ENCODE measurements at regions not wholly inside any gene's neighbourhood (a gene's known extent, or its start where the extent isn't known, plus 50 kb on each side); places are given as distances from the start of the nearest gene placed in this dataset.

GRCh38 chr1:193676996-193677549 lies 490.7 kb upstream of the B3GALT2 start:
- no peak for DNase-seq

DNA sequence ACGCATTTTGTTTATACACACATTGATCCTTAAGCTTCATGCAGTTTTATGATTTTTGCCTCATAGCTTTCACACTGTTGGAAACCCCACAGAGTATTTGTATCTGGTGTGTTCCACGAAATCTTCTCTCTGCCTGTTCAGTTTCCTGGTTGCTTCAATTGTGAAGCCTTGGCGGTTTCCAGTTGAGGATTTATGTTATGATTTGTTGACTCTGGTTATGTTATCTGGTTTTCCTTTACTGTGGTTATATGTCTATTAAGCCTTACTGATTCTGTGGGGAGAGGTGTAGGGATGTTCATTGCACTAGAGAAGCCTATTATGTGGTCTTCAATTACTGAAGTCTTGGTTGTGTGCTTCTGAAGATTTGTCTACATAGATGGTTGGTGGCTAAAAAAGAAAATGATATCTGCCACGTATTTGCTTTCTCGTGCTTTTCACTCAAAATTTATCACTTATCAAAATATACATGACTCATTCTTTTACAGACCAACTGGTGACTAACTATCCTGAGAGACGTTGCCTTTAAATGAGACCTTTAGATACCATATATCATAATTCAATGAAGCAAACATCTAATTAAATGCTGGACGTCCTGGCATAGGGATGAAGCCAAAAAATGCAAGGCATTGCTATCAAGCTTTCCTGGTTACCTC lies 488.0 kb upstream of the B3GALT2 start:
- DNase-seq = no peak

DNA sequence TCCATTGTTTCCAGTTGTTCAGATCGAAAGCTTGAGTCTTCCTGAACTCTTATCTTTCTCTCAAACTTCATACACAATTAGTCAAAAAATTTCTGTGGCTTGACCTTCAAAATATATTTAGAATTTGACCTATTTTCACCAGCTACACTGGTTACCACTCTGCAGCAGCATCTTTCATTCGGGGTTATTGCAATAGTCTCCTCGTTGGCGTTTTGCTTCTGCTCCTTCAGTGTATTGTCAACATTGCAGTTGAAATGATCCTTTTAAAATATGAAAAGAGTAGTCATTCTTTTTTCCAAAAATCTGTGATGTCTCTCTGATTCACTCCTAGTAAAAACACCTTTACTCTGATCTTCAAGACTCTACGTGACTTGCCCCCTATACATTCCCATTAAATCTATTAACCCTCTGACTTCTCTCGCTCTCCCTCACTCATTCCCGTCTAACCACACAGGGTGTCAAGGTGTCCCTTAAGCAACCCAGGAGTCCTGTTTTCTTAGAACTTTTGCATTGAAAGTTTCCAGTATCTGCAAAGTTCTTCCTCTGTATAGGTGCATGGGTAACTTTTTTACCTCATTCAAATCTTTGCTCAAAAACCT lies 480.2 kb upstream of the B3GALT2 start:
- DNase-seq = no peak

- DNase-seq = no peak
Measured at GRCh38 chr1:193663965-193664364, 477.6 kb upstream of the B3GALT2 start.

- no peak for DNase-seq
Measured at GRCh38 chr1:193662030-193662429, 475.6 kb upstream of the B3GALT2 start.

DNA sequence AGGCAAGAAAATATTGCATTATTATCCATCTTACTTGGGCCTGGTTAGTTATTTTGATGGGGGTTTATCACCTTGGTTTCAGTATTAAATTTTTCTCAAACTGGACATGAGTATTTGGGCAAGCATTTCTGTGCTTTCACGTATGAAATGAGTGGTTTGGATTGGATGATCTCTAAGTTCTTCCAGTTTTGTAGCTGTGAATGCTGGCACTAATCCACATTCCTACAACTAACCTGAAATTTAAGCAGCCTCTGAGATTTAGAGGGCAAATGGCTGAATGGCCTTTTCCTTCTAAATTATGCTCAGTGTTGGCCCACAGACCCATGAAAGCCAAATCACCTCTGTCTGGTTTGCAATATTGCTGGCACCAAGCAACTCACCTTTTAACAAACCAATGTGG lies 475.0 kb upstream of the B3GALT2 start:
- DNase-seq = no peak

DNA sequence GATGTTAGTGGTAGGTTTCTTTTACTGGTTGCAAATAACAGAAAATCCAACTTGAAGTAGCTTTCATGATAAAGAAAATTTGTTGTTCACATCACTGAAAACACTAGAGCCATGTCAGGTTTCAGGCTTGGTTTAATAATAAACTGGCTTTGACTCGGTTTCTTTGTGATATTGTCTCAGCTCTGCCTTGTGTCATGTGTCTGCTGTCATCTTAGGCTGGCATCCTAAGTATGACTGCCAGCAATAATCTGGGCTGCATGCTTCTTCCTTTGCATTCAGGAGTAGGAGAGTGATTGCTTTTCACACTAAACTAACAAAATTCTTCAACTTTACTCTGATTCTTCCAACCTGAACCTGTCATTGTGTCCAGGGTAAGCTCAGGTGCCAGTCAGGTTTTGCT lies 474.0 kb upstream of the B3GALT2 start:
- no peak for DNase-seq

DNA sequence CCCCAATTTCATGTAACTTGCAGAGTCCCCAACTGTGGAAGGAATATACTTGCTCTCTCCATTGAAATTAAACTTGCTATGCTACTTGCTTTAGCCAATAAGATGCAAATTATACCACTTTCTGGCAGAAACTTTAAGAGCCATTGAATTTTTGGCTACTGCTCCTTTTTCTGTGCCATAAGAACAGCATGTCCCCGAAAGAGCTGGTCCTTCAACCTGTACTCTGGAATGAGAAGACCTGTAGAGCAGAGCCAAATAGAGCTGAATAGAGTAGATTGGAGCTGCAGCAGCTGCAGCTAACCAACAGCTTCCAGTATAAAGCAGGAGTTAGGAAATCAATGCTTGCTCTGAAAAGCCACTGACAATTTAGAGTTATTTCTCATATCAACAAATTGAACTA lies 472.3 kb upstream of the B3GALT2 start:
- DNase-seq = no peak

DNA sequence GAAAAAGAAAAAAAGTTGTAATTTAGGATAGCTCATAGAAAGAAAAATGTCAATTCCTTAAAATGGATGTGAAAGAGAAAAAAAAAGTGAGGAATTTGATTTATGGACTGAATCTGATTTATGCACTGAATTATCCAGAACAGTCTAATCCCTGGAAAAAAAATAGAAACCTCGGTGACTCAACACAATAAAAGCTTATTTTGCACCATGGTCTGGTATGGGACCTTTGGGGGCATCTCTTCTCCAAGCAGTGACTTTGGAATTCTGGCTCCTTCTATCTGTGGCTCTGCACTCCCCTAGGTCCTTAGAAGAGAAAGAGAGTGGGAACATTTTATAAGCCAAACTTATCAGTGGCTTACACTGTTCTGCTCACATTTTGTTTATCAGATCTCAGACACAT lies 471.7 kb upstream of the B3GALT2 start:
- DNase-seq = no peak

GRCh38 chr1:193657552-193657951 lies 471.1 kb upstream of the B3GALT2 start:
- no peak for DNase-seq

DNA sequence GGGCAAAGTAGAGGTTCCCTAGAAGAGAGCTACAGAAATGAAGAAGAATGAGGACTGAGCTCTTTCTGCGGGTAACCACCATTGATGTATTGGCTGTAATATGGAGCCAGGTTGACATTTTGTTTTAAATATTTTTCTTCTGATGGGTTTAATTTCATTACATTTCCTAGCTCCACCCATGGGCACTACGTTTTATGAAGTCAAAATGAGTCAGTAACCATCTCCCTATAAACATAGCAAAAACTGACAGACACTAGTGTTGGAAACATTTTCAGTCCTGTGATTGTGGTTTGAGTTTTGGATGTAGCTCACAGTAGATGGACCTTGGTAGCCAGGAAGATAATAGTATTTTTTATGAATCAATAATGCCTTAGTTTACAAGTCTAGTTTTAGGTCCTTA lies 470.4 kb upstream of the B3GALT2 start:
- no peak for DNase-seq

DNA sequence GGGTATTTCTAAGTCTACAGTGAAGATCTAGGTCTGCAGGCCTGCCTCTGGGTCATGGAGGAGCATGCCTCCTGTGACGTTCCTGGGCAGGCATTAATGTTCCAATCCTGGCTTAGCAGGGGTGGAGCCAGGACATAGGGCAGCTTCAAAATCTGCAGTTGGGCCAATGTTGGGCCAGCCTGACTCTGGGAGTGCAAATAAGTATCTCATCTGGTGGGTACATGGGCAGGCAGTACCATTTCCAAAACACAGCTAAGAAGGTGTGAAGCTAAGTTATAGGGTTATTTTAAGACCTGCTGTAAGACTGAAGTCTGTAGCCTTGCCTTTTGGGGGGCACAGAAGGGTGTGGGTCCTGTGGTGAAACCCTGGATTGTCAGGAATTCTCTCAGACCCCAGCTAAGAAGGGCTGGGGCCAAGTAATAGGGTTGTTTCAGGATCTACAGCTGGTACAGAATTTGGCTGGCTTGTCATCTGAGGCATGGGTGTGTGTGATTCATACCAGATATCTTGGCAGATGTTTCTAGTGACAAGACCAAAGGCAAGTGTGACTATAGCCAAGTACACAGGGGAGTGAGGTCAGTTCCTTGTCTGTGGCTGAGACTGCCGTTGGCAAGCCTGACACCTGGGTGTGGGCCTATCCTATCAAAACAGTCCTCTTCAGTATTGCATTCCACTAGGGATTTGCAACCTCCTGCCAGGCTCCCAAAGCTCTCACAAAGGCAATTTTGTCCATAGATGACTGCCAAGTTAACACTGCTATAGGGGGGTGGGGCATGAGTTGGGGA lies 468.7 kb upstream of the B3GALT2 start:
- DNase-seq = no peak

DNA sequence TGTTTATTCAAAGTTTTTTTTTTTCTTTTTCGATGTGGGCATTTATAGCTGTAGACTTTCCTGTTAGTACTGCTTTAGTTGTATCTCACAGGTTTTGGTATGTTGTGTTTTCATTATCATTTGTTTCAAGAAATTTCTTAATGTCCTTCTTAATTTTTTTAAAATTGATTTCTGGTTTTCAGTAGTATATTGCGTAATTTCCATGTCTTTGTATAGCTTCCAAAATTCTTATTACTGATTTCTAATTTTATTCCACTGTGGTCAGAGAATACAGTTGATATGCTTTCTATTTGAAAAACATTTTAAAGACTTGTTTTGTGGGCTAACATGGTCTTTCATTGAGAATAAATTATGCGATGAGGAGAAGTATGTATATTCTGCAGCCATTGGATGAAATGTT lies 463.2 kb upstream of the B3GALT2 start:
- no peak for DNase-seq

GRCh38 chr1:193634876-193635275 lies 448.5 kb upstream of the B3GALT2 start:
- no peak for DNase-seq

DNA sequence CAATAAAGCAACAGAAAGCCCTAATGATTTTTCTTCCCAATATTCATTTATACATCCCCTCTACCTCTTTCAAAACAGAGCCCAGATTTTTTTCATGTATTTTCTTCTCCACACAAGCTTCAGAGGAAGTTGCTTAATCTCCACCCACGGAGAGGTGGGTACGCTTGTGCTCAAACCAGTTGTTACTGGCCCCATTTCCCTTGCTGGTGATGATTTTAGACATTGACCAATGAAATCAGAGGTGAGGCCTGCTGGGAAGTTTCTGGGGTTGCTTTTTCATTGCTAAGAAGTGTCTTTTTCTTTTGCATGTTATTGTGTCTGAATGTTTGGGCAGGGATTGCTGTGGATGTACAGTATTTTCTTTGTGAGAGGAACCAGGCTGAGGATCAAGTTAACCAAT lies 448.1 kb upstream of the B3GALT2 start:
- DNase-seq = no peak

DNA sequence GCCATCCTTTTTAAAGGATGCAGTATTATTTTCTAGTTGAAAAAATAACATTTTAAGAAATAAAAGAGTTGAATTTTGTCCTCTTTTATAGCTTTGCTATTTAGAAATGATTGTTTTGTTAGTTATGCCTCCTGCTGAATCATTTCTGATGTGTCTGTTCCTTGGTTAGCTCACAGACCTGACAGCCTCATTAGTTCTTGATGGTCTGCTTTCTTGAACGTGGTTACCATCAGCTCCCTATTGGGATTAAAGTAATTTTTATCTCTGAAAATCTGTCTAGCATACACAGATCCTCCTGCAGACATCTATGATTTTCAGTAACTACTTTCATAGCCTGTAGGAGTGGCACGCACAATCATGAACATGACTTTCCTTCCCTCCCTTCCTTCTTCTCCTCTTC lies 447.6 kb upstream of the B3GALT2 start:
- no peak for DNase-seq

DNA sequence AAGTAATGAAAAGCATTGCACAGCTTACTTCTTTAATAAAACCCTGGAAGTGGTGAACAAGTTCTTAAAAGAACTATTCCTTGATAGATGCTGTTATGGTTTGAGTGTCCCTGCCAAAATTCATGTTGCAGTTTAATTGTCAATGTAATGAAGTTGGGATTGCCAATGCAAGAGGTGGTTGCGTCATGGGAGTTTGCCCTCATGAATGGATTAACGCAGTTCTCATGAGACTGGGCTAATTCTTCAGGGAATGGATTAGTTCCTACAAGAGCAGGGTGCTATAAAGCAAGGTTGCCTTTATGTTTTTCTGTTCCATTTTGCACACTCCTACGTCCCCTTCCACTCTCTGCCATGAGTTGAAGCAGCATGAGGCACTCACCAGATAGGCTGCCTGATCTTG lies 446.7 kb upstream of the B3GALT2 start:
- no peak for DNase-seq

DNA sequence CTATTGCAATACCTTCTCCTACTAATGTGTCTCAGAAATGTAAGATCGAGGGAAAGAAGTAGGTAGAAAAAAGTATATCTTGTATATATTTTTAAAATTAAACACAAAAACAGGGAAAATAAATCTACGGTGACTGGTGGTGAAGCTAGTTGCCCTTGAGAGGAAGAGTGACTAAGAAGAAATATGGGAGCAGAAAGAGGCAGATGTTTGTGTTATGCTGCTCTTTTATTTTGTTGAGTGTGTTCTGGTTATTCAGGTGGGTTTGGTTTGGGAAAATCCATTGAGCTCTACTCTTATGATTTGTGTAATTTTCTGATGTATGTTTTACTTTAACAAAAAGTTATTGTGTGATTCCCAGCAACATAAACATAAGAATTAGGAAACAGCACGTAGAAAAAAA lies 444.9 kb upstream of the B3GALT2 start:
- no peak for DNase-seq

DNA sequence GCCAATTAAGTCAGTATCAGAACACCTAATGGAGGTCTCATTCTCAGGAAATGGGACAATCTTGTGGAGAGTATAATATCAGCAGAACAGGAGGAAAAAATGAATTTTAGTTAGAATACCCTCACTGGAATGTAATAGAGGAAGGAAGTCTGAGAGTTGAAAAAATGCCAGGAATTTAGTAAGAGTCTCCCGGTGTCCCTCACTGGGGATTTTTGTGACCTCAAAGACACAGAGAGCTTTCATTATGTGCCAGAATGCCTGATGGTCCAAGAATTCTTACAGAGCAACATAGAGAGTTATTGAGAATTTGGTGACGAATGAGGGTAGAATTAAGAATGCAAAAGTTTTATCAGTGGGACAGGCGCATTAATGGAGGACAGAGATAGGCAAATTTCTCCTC lies 443.5 kb upstream of the B3GALT2 start:
- DNase-seq = no peak

DNA sequence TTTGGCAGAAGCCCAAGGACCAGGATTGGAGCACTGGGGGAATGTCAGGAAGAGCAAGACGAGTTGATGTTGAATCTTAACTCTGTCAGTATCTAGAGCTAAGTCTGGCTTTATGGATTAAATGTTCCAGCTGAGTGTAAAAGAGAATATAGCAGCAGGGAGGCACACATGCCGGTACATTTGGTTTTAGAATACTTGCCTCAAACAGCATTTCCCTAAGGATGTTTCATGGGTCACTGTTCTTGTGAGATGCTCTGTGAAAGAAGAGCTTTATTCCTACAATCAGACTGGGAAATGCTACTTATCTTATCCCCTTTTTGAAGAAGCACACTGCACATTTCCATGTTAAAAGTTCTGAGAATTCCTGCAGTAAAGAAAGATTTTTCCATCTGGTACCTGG lies 440.3 kb upstream of the B3GALT2 start:
- DNase-seq = no peak

DNA sequence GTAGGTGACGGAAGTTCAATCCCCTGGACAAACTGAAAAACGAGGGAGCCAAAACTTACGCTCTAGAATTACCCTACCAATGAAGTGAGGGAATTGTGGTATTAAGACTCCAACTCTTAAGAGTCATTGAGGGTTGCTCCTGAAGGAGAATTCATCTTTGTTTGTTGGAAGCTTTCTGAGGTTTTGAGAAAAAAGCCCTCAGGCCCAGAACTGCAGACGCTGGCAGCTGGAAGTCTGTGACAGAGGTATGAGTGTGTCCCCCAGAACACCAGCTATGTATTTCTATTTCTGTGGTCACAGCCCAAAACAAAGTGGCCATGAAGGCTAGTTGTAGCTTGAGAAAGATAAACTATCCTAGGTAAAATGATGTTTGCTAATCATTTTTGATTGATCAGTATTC lies 438.8 kb upstream of the B3GALT2 start:
- no peak for DNase-seq

DNA sequence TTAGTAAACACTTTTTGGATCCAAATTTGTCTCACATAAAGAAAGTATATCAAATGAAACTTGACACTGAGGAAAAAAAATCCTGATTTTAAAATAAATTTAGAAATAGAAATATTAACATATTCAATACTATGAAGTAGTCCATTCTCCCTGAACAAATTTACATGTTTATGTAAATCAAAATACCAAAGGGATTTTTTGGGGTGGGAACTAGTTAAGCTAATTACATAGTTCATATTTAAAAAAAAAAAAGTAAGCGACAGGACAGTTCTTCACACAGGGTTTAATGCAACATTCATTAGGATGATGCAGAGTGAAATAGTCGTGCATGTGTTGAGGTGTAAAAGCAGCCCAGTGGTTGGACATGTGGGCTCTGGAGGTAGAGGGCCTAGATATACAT lies 433.5 kb upstream of the B3GALT2 start:
- DNase-seq = no peak

- no peak for DNase-seq
Measured at GRCh38 chr1:193614817-193615216, 428.4 kb upstream of the B3GALT2 start.

DNA sequence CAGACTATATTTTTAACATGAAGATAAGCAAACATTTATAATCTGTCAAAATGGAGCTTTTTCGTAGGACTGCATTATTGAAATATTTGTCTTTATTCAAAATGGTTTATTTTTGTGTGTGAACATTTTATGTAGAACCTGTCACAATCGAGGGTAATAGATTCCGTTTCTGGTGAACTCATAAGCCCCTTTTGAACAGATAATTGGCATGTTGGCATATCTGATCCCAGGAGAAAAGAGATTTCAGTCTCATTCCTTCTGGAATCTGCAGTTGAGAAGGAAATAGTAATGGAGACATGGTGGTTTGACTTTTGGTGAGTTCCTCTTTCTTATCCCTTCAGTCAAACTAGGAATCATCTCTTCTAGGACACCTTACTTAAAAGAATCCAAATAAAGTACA lies 427.9 kb upstream of the B3GALT2 start:
- no peak for DNase-seq
